ENCODE measurements at regions not wholly inside any gene's neighbourhood (a gene's known extent, or its start where the extent isn't known, plus 50 kb on each side); places are given as distances from the start of the nearest gene placed in this dataset.

GRCh38 chr2:150883613-150883895 lies 378.1 kb downstream of the RBM43 start:
- TF ChIP-seq, protein P1, sequence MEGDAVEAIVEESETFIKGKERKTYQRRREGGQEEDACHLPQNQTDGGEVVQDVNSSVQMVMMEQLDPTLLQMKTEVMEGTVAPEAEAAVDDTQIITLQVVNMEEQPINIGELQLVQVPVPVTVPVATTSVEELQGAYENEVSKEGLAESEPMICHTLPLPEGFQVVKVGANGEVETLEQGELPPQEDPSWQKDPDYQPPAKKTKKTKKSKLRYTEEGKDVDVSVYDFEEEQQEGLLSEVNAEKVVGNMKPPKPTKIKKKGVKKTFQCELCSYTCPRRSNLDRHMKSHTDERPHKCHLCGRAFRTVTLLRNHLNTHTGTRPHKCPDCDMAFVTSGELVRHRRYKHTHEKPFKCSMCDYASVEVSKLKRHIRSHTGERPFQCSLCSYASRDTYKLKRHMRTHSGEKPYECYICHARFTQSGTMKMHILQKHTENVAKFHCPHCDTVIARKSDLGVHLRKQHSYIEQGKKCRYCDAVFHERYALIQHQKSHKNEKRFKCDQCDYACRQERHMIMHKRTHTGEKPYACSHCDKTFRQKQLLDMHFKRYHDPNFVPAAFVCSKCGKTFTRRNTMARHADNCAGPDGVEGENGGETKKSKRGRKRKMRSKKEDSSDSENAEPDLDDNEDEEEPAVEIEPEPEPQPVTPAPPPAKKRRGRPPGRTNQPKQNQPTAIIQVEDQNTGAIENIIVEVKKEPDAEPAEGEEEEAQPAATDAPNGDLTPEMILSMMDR (IDR thresholded peaks at IDR 0.05; ENCODE audit: low read depth, low read length), result no peak
- no peak for TF ChIP-seq POLR2A (IDR thresholded peaks at IDR 0.05; ENCODE audit: extremely low read depth, insufficient read length)

Measured in NB4 (cell line).